HUDEP-2 (cell line): ENCODE measurements at regions not wholly inside any gene's neighbourhood (a gene's known extent, or its start where the extent isn't known, plus 50 kb on each side); places are given as distances from the start of the nearest gene placed in this dataset.
"Not testable (repeated sequence)": the region's sequence is repeated elsewhere in the genome, so short reads cannot be mapped to it uniquely, and the experiment has no call there.

ENCODE experiments used
- DNase-seq, 76 experiments: peaks; one replicate each; lab custom pipeline; 2025; ENCODE audit not compliant: unreplicated experiment in 76 of 76; lab: John Stamatoyannopoulos, UW

DNA sequence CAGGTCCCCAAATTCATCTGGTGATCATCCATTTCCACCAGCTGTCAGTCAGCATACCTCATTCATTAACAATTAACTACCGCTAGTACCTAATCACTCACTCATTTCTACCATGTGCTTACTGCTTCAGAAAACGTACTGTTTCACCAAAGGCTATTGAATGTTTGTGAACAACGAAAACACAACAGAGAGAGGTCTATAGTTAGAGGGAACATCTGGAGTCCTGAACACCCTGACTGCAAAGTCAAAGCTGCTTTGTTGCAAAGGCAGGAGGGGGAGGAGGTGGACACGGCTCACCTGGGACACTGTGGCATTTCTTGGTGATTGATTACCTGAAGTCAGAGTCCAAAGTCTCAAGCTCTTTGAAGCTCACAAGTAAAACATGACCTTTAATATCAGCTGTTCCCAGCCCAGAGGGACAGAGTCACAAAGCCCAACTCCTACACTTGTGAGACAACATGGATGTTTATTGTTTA, 342.3 kb upstream of the ADARB2 start:
- DNase-seq = no peak

GRCh38 chr10:2077231-2077630, 339.9 kb upstream of the ADARB2 start:
- DNase-seq = no peak

- no peak for DNase-seq
These were observed 339.2 kb upstream of the ADARB2 start for GRCh38 chr10:2076528-2076927.

- DNase-seq = no peak
These were observed 329.7 kb upstream of the ADARB2 start for GRCh38 chr10:2067015-2067414.

DNA sequence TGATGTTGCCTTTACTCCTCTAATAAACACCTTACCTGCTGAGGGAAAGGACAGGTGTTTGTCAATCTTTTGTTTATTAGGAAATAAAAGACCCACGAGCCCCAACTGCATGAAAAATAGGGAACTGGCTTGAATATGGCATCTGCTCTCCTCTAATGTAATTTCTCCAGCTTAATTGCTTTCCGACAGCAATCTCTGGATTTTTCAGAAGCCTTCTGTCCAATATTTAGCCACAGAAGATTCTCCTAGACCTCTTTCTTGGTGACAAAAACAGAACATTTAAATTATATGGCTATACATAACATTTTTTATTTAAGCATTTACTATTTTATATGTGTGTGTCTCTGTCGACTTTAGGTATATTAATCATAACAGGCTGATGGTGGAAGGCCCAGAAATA, 317.4 kb upstream of the ADARB2 start:
- no peak for DNase-seq

DNA sequence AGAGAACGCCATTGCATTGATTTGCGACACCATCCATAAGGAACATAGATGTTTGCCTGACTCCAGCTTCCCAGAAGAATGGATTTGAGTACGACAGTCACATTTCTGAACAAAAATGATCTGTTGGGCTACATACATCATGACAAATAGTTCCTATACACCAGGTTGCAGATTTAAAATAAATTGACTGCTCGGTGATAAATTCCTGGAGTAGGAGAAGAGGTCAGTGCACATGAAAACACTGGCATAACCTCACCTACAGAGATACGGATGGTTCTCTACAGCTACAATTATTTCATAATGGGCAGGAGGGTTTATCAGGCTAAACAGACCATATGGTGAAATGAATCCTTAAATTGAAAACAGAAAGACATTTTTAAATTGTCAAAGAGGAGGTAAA, 316.5 kb upstream of the ADARB2 start:
- no peak for DNase-seq

DNA sequence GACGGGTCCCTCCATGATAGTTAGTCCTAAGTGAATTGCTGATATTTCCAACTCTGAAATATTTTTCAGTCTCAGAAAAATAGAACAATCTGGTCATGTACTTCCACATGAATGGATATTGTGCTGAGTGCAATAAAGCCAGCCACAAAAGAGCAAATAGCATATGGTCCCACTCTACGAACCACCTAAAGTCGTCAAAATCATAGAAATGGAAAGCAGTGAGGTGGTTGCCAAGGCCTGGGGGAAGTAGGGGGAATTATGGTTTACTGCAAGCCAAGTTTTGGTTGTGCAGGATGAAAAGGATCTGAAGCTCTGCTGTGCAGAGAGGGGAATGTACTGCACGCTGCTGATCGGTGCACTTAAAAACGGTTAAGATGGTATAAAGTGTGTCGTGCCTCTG, 313.8 kb upstream of the ADARB2 start:
- DNase-seq = no peak

DNA sequence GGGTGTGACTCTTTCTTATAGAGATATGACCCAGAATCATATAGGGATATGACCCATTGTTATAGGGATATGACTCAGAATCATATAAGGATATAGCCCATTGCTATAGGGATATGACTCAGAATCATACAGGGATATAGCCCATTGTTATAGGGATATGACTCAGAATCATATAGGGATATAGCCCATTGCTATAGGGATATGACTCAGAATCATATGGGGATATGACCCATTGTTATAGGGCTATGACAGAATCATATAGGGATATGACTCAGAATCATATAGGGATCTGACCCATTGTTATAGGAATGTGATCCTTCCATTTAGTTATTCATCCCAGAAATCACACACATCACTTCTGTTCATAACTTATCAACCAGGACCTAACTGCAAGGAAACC, 312.2 kb upstream of the ADARB2 start:
- no peak for DNase-seq

DNA sequence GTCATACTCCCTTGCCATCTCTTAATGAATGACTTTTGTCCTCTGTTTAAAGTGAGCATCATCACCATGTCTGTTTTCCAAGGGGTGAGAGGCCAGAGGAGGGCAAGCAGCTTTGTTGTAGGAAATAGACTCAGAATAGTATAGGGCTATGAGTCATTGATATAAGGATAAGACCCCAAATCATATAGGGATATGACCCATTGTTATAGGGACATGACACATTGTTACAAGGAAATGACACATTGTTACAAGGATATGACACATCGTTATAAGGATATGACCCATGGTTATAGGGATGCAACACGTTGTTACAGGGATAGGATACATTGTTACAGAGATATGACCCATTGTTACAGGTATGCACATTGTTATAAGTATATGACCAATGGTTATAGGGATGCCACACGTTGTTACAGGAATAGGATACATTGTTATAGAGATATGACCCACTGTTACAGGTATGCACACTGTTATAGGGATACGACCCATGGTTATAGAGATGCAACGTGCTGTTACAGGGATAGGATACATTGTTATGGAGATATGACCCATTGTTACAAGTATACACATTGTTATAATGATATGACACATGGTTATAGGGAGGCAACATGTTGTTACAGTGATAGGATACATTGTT, 311.1 kb upstream of the ADARB2 start:
- DNase-seq = no peak

- DNase-seq = no peak
These were observed 310.4 kb upstream of the ADARB2 start for GRCh38 chr10:2047679-2048078.

GRCh38 chr10:2043379-2043778, 306.1 kb upstream of the ADARB2 start:
- no peak for DNase-seq

DNA sequence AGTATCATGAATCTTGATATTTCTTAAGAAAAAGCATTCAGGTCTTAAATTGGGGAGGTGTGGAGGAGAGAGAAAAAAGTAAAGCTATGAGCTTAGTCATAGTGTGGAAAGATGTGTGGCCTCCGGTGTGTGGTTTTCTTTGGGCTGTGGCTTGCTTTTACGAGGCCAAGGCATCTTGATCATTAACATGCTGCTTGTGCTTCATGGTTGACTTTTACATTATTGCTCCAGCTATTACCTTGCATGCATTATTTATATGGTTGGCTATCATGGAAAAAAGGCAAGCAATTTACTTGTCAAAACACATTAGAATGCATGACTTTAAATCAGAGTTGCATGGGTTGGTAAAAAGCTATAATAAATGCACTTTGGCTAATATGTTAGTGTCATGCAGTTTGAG, 300.7 kb upstream of the ADARB2 start:
- DNase-seq = no peak

GRCh38 chr10:2037246-2037645, 299.9 kb upstream of the ADARB2 start:
- no peak for DNase-seq

GRCh38 chr10:2036209-2036608, 298.9 kb upstream of the ADARB2 start:
- no peak for DNase-seq

DNA sequence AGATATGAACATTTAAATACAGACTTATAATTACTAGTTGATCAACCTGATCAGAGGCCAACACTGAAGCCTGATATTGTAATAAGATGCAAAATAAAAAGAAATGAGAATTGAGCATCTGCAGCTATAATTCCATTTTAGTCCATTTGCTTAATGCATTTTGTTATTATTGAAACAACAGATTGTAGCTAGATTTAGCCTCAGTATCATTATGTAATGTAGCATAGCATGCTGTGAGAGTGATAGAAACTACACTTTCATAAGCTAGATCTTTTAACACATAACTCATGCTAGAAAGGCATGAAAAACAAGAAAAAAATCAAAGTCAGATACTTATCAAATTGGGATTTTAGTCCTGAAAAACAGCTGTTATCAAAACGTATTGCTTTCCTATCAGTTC, 292.7 kb upstream of the ADARB2 start:
- no peak for DNase-seq

GRCh38 chr10:2026936-2027335, 289.6 kb upstream of the ADARB2 start:
- DNase-seq = no peak

- DNase-seq = not testable (repeated sequence)
These were observed 287.4 kb upstream of the ADARB2 start for GRCh38 chr10:2024750-2025149.

DNA sequence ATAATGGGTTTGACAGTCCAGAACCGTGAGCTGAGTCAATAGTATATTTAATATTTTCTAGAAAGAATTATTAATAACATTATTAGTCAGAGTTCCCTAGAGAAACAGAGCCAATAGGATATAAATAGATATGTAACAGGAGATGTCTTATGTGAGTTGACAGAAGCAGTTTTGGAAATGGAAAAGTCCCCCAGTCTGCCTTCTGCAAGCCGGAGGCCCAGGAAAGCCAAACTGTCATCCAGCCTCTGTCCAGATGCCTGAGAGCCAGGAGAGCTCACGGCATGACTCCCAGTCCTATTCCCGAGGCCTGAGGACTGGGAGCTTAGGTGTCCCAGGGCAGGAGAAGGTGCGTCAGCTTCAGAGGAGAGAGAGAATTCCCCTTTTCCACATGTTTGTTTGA, 286.4 kb upstream of the ADARB2 start:
- no peak for DNase-seq

DNA sequence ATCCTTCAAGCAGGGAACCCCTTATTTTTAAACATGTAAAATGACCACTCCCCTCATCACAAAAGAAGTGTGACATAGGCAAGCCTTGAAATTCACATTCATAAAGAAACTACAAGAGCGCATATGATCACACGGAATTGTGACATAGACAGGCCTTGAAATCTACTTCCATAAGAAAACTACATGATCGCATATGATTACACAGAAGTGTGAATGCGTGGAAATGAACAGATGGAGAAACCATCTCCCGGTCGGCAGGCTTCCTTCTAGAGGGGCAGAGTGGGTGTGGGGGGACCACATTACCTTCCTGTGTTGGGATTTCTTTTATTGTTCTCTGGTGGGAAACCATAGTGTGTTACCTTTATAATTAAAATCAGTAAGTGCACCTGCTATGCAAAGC, 285.1 kb upstream of the ADARB2 start:
- no peak for DNase-seq

GRCh38 chr10:2020836-2021235, 283.5 kb upstream of the ADARB2 start:
- DNase-seq = no peak

DNA sequence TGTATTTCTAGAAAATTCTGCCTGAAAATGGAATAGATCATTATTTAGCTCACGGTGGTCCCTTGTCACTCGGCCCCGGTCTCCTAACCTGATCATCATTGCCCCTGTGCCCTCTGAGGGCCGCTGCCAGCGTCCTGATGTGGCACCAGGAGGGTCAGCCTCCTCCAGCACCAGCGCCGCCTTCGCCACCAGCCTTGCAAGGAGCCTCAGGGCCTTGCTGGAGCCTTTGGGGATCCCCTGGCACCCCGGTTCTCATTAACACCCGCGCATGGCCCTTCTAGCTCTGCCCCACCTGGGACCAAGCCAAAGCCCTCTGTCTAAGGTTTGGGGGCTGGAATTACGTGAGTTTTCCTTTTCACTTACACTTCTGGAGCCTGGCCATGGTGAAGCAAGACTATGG, 282.5 kb upstream of the ADARB2 start:
- DNase-seq = no peak

DNA sequence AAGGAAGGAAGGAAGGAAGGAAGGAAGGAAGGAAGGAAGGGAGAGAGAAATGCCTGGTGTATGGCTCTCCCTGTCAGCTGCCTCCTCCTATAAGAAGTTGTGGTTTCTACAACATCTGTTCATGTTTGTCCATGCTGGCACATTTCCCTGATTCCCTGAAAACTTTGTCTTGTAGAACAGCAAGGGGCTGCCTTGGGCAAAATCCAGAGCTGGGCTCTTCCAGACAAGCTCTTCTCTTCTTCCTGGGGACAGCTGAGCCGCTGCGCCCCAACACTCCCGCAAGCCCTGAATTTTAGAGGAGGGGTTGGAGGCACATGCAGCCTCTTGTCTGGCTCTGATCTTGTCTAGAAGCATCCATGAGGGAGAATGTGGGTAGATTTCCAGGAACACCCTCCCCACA, 282.0 kb upstream of the ADARB2 start:
- no peak for DNase-seq

- no peak for DNase-seq
These were observed 277.2 kb upstream of the ADARB2 start for GRCh38 chr10:2014541-2014940.
